ENCODE measurements at regions not wholly inside any gene's neighbourhood (a gene's known extent, or its start where the extent isn't known, plus 50 kb on each side); places are given as distances from the start of the nearest gene placed in this dataset.

DNA sequence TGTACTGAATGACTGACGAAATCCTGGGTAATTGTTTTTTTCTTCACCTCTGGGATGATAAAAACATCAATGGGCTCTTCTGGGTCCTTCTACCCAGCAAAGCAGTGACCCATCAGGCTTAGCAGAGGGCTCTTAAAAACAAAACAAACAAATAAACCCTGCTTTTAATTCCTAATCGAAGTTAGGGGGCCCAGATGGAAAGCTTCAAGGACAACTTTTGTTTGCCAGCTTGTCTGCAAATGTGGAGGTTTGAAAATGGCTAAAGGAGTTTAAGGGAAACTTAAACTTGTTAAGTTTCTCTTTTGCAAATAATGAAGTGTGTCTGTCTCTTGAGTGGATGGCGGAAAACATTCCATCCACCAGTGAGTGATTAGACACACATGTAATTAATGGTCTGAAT is 327.2 kb downstream of the SATB2 start:
- H3K4me2 ChIP-seq (ENCODE audit: insufficient read depth, low read length, poor library complexity, severe bottlenecking) = no peak overlapping the region
- no peak overlapping the region for H2BK5ac ChIP-seq (ENCODE audit: low read length)
- no peaks in the 10 kb centered on the region for H3K36me3 ChIP-seq (replicated peaks in 1 of 2; ENCODE audit: control insufficient read depth in 2 of 2, insufficient read depth in 2 of 2, low read length in 2 of 2)
- no peaks in the 10 kb centered on the region for H3K9me3 ChIP-seq (replicated peaks in 1 of 2; ENCODE audit: control insufficient read depth in 2 of 2, insufficient read depth in 1 of 2, low read depth in 1 of 2, low read length in 2 of 2)
- no peak overlapping the region for H3K27ac ChIP-seq (replicated peaks; ENCODE audit: low read length)
- DNase-seq (ENCODE audit: low spot score) = no peak
- H2AK5ac ChIP-seq (ENCODE audit: low read depth, low read length) = no peak overlapping the region
- H2AFZ ChIP-seq (ENCODE audit: low read length) = peak overlapping the region; percentile 62
- no peak overlapping the region for H3K4me3 ChIP-seq (ENCODE audit: low read length in 2 of 2)
- H4K91ac ChIP-seq (ENCODE audit: low read depth, low read length, poor library complexity) = no peak overlapping the region
- no peak overlapping the region for H3K4ac ChIP-seq (ENCODE audit: low read length)
- no peak overlapping the region for H3K9ac ChIP-seq (ENCODE audit: low read depth, low read length, poor library complexity)
- peaks cover 1 to 6% of the 10 kb centered on the region in 2 donors for H3K4me1 ChIP-seq (ENCODE audit: control insufficient read depth in 2 of 2, insufficient read depth in 1 of 2, low read depth in 1 of 2, low read length in 2 of 2)
- H4K8ac ChIP-seq (ENCODE audit: low read depth, low read length) = no peak overlapping the region
- no peak overlapping the region for H3K23ac ChIP-seq (ENCODE audit: low read depth, low read length, poor library complexity)
- H3K27me3 ChIP-seq (ENCODE audit: control insufficient read depth in 3 of 3, insufficient read depth in 3 of 3, low read depth in 1 of 3, low read length in 3 of 3) = no peaks in the 10 kb centered on the region
- H2BK15ac ChIP-seq (ENCODE audit: low read length) = no peak overlapping the region
- H2BK12ac ChIP-seq (ENCODE audit: low read length) = no peak overlapping the region
- H2BK120ac ChIP-seq (ENCODE audit: low read depth, low read length) = no peak overlapping the region
- H3K14ac ChIP-seq (ENCODE audit: low read length) = no peak overlapping the region
- no CpG with 5 or more reads among the region's 3 CpGs for WGBS, 2 donors (ENCODE audit: extremely low coverage in 2 of 2, insufficient read length in 2 of 2, insufficient replicate concordance in 1 of 2)
- H3K79me1 ChIP-seq (ENCODE audit: low read depth, low read length) = no peaks in the 10 kb centered on the region
- H3K18ac ChIP-seq (ENCODE audit: low read length) = no peak overlapping the region

DNA sequence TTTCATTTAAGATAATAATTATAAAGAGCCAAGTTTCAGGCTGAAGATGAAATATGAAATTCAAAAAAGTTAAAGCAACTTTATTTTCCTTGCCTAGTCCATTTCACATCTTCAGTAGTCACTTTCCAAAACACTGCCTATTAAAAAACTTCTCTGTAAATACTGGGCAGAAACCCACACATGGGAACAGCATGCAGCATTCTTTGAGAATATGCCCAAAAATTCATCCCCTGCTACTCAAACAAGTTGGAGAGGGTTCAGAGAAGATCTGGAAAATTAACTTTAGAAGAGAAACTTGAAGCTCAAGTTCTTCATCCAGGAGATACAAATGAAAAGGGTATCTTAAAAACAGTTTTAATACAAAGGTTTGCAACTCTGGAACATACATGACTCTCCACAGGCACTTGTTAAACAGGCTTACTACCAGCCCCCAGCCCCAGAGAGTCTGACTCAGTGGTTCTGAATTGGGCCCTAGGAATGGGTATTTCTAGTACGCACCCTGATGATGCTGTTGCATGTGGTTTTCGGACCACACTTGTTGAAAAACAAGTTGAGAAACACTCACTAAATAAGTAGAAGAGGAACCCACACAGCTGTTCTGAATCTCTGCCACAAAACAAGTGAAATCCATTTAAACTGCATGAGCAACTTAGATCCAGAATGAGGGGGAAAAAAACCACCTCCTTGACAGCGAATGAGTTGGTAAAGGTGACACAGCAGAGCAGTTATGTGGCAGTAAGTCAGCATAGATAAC is 329.1 kb downstream of the SATB2 start:
- no peaks in the 10 kb centered on the region for H3K9me3 ChIP-seq (replicated peaks in 1 of 2; ENCODE audit: control insufficient read depth in 2 of 2, insufficient read depth in 1 of 2, low read depth in 1 of 2, low read length in 2 of 2)
- no peak overlapping the region for H2BK5ac ChIP-seq (ENCODE audit: low read length)
- H3K79me1 ChIP-seq (ENCODE audit: low read depth, low read length) = no peaks in the 10 kb centered on the region
- no peak overlapping the region for H3K4me3 ChIP-seq (ENCODE audit: low read length in 2 of 2)
- H2AK5ac ChIP-seq (ENCODE audit: low read depth, low read length) = no peak overlapping the region
- no peaks in the 10 kb centered on the region for H3K27me3 ChIP-seq (ENCODE audit: control insufficient read depth in 3 of 3, insufficient read depth in 3 of 3, low read depth in 1 of 3, low read length in 3 of 3)
- H2BK12ac ChIP-seq (ENCODE audit: low read length) = no peak overlapping the region
- no peak for DNase-seq (ENCODE audit: low spot score)
- no peak overlapping the region for H3K23ac ChIP-seq (ENCODE audit: low read depth, low read length, poor library complexity)
- no peak overlapping the region for H4K8ac ChIP-seq (ENCODE audit: low read depth, low read length)
- no CpG with 5 or more reads among the region's 3 CpGs for WGBS, 2 donors (ENCODE audit: extremely low coverage in 2 of 2, insufficient read length in 2 of 2, insufficient replicate concordance in 1 of 2)
- H3K9ac ChIP-seq (ENCODE audit: low read depth, low read length, poor library complexity) = no peak overlapping the region
- no peak overlapping the region for H3K4ac ChIP-seq (ENCODE audit: low read length)
- no peak overlapping the region for H2AFZ ChIP-seq (ENCODE audit: low read length)
- H2BK15ac ChIP-seq (ENCODE audit: low read length) = no peak overlapping the region
- H4K91ac ChIP-seq (ENCODE audit: low read depth, low read length, poor library complexity) = no peak overlapping the region
- no peaks in the 10 kb centered on the region for H3K36me3 ChIP-seq (replicated peaks in 1 of 2; ENCODE audit: control insufficient read depth in 2 of 2, insufficient read depth in 2 of 2, low read length in 2 of 2)
- no peak overlapping the region for H3K27ac ChIP-seq (replicated peaks; ENCODE audit: low read length)
- no peak overlapping the region for H2BK120ac ChIP-seq (ENCODE audit: low read depth, low read length)
- H3K18ac ChIP-seq (ENCODE audit: low read length) = no peak overlapping the region
- H3K4me1 ChIP-seq (ENCODE audit: control insufficient read depth in 2 of 2, insufficient read depth in 1 of 2, low read depth in 1 of 2, low read length in 2 of 2) = peaks cover 1 to 6% of the 10 kb centered on the region in 2 donors
- H3K14ac ChIP-seq (ENCODE audit: low read length) = no peak overlapping the region
- no peak overlapping the region for H3K4me2 ChIP-seq (ENCODE audit: insufficient read depth, low read length, poor library complexity, severe bottlenecking)

DNA sequence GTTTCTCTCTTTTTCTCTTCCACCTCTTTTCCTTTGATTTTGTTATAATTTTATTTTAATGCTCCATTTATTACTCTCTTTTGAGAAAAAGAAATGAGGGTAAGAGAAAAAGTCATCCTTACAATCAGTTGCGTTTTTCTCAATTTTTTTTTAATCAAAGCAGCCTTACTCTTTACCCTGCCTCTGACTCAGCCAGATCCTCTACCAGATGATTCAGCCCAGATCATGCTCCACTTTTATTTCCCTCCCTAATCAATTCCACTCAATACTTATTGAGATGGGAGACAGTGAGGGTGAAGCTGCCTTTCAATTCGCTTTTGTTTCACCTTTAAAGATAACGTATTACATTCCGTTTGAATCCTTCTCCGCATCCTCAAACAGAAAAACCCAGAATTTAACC is 337.9 kb downstream of the SATB2 start:
- Histone ChIP-seq H3K27me3 (ENCODE audit: control insufficient read depth in 3 of 3, insufficient read depth in 3 of 3, low read depth in 1 of 3, low read length in 3 of 3) (no peaks in the 10 kb centered on the region), H3K36me3 (replicated peaks in 1 of 2; ENCODE audit: control insufficient read depth in 2 of 2, insufficient read depth in 2 of 2, low read length in 2 of 2) (no peaks in the 10 kb centered on the region), H3K27ac (replicated peaks; ENCODE audit: low read length) (no peak overlapping the region), H3K23ac (ENCODE audit: low read depth, low read length, poor library complexity) (no peak overlapping the region), H3K4me1 (ENCODE audit: control insufficient read depth in 2 of 2, insufficient read depth in 1 of 2, low read depth in 1 of 2, low read length in 2 of 2) (peaks cover 4 to 5% of the 10 kb centered on the region in 2 donors), H3K18ac (ENCODE audit: low read length) (no peak overlapping the region), H3K9me3 (replicated peaks in 1 of 2; ENCODE audit: control insufficient read depth in 2 of 2, insufficient read depth in 1 of 2, low read depth in 1 of 2, low read length in 2 of 2) (no peaks in the 10 kb centered on the region), H3K4me2 (ENCODE audit: insufficient read depth, low read length, poor library complexity, severe bottlenecking) (no peak overlapping the region), H2AFZ (ENCODE audit: low read length) (no peak overlapping the region), H2BK120ac (ENCODE audit: low read depth, low read length) (no peak overlapping the region), H3K14ac (ENCODE audit: low read length) (no peak overlapping the region), H3K4ac (ENCODE audit: low read length) (no peak overlapping the region), H3K4me3 (ENCODE audit: low read length in 2 of 2) (no peak overlapping the region), H3K9ac (ENCODE audit: low read depth, low read length, poor library complexity) (no peak overlapping the region), H2BK5ac (ENCODE audit: low read length) (no peak overlapping the region), H2BK15ac (ENCODE audit: low read length) (no peak overlapping the region), H3K79me1 (ENCODE audit: low read depth, low read length) (no peaks in the 10 kb centered on the region), H2BK12ac (ENCODE audit: low read length) (no peak overlapping the region), H4K91ac (ENCODE audit: low read depth, low read length, poor library complexity) (no peak overlapping the region), H2AK5ac (ENCODE audit: low read depth, low read length) (no peak overlapping the region), H4K8ac (ENCODE audit: low read depth, low read length) (no peak overlapping the region)
- no peak for DNase-seq (ENCODE audit: low spot score)
- no CpG with 5 or more reads among the region's 5 CpGs for WGBS, 2 donors (ENCODE audit: extremely low coverage in 2 of 2, insufficient read length in 2 of 2, insufficient replicate concordance in 1 of 2)

DNA sequence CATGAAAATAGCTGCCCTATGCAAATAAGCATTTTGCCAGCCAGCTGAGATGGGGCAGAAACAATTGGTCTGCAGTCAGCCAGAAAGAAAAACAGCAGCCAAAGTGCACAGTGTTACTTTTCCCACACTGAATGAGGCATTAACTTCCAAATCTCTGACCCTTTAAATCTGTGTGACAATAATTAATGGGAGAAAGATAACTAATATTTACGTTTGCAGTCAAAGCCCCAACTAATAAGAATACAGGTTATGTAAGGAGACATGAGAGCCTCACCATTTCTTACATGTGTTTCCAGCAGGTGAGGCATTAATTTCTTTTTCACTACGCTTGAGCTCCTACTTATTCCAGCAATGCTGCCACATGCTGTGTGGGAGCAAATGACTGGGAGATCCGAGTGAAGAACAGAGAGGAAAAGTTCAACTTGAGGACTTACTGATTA is 339.0 kb downstream of the SATB2 start:
- Histone ChIP-seq H2AFZ (ENCODE audit: low read length) (peak overlapping the region; percentile 8), H3K4me2 (ENCODE audit: insufficient read depth, low read length, poor library complexity, severe bottlenecking) (no peak overlapping the region), H3K27ac (replicated peaks; ENCODE audit: low read length) (no peak overlapping the region), H2BK12ac (ENCODE audit: low read length) (no peak overlapping the region), H2BK5ac (ENCODE audit: low read length) (no peak overlapping the region), H3K18ac (ENCODE audit: low read length) (no peak overlapping the region), H3K4me1 (ENCODE audit: control insufficient read depth in 2 of 2, insufficient read depth in 1 of 2, low read depth in 1 of 2, low read length in 2 of 2) (peaks cover 4 to 5% of the 10 kb centered on the region in 2 donors), H3K9ac (ENCODE audit: low read depth, low read length, poor library complexity) (no peak overlapping the region), H3K9me3 (replicated peaks in 1 of 2; ENCODE audit: control insufficient read depth in 2 of 2, insufficient read depth in 1 of 2, low read depth in 1 of 2, low read length in 2 of 2) (no peaks in the 10 kb centered on the region), H4K91ac (ENCODE audit: low read depth, low read length, poor library complexity) (no peak overlapping the region), H3K27me3 (ENCODE audit: control insufficient read depth in 3 of 3, insufficient read depth in 3 of 3, low read depth in 1 of 3, low read length in 3 of 3) (no peaks in the 10 kb centered on the region), H2AK5ac (ENCODE audit: low read depth, low read length) (no peak overlapping the region), H3K79me1 (ENCODE audit: low read depth, low read length) (no peaks in the 10 kb centered on the region), H3K4ac (ENCODE audit: low read length) (no peak overlapping the region), H2BK120ac (ENCODE audit: low read depth, low read length) (no peak overlapping the region), H2BK15ac (ENCODE audit: low read length) (no peak overlapping the region), H3K36me3 (replicated peaks in 1 of 2; ENCODE audit: control insufficient read depth in 2 of 2, insufficient read depth in 2 of 2, low read length in 2 of 2) (no peaks in the 10 kb centered on the region), H4K8ac (ENCODE audit: low read depth, low read length) (no peak overlapping the region), H3K14ac (ENCODE audit: low read length) (no peak overlapping the region), H3K23ac (ENCODE audit: low read depth, low read length, poor library complexity) (no peak overlapping the region), H3K4me3 (ENCODE audit: low read length in 2 of 2) (no peak overlapping the region)
- WGBS, 2 donors (ENCODE audit: extremely low coverage in 2 of 2, insufficient read length in 2 of 2, insufficient replicate concordance in 1 of 2) = no CpG with 5 or more reads among the region's 3 CpGs
- DNase-seq (ENCODE audit: low spot score) = no peak
